HepG2 (cell line): ENCODE measurements at regions not wholly inside any gene's neighbourhood (a gene's known extent, or its start where the extent isn't known, plus 50 kb on each side); places are given as distances from the start of the nearest gene placed in this dataset.
A peak's percentile ranks its signal among the peaks of the same experiment; 100 is the strongest.
"Not testable (repeated sequence)": the region's sequence is repeated elsewhere in the genome, so short reads cannot be mapped to it uniquely, and the experiment has no call there.

Experiments
- ATAC-seq: fragments of 200-7000 bp; cut with Tn5 transposase; 3 replicates; pipeline ENCODE4 v1.9.1; 2020; ENCODE audit warnings: mild to moderate bottlenecking, moderate library complexity
- BruUV-seq: library from RNA; stranded (reverse); fragments of 400-500 nt; replicated peaks from 2 replicates; lab custom pipeline; 2021; lab: Mats Ljungman, UMichigan
- CTCF ChIA-PET: fragments of 300-600 bp; formaldehyde crosslinking; extraction: SDS; loops from one replicate; lab custom pipeline; 2021; ENCODE audit warnings: low total read pairs, inconsistent platforms, low intra/inter-chr PET ratio; lab: Yijun Ruan, JAX
- POLR2A ChIA-PET: fragments of 350-600 bp; sonication (Branson Sonifier 250); formaldehyde crosslinking; loops from one replicate; lab custom pipeline; 2020; ENCODE audit warnings: antibody characterized with exemption, inconsistent platforms; lab: Yijun Ruan, JAX
- DNase-seq: peaks from one replicate; pipeline ENCODE4 v3.0.0-alpha.2; 2015; ENCODE audit warnings: low spot score
- FAIRE-seq: peaks from 3 replicates; lab custom pipeline; 2011; peaks lifted over from hg19 to GRCh38; lab: Jason Lieb, UNC
- H2AFZ ChIP-seq: one replicate; pipeline ENCODE4 v1.6.1; 2011; ENCODE audit warnings: low read length, inconsistent platforms
- H3K27ac ChIP-seq: fragments of 300-600 bp; 3 replicates; pipeline ENCODE4 v1.8.0; 2011; ENCODE audit warnings: mixed run types, mild to moderate bottlenecking, mixed read lengths, low read length, inconsistent platforms; ENCODE audit not compliant: insufficient read depth; ENCODE audit errors: extremely low read length
- H3K27me3 ChIP-seq, 2 experiments: fragments of 200-600 bp in 1 of 2; 2 replicates in 1 of 2; 3 replicates in 1 of 2; pipeline versions ENCODE4 v1.6.0 to v1.8.0; 2011; ENCODE audit warnings: low read length in 2 of 2, mild to moderate bottlenecking in 2 of 2, moderate library complexity in 2 of 2, inconsistent platforms in 1 of 2; ENCODE audit not compliant: insufficient read depth in 2 of 2, control insufficient read depth in 1 of 2
- H3K36me3 ChIP-seq, 2 experiments: fragments of 200-600 bp in 1 of 2; replicated peaks in 1 of 2; 2 replicates in 1 of 2; 3 replicates in 1 of 2; pipeline versions ENCODE4 v1.5.1 to v1.8.0; 2011; ENCODE audit warnings: low read length in 2 of 2, inconsistent platforms in 1 of 2; ENCODE audit not compliant: insufficient read depth in 2 of 2, control insufficient read depth in 1 of 2
- H3K4me1 ChIP-seq: 2 replicates; pipeline ENCODE4 v1.5.1; 2012; ENCODE audit warnings: low read length, inconsistent platforms; ENCODE audit not compliant: insufficient read depth
- H3K4me2 ChIP-seq: 2 replicates; pipeline ENCODE4 v1.6.0; 2011; ENCODE audit warnings: low read depth, low read length, inconsistent platforms
- H3K4me3 ChIP-seq, 3 experiments: fragments of 200-600 bp in 1 of 3; sonication (generic), shearing (Covaris generic) in 1 of 3; replicated peaks in 1 of 3; 2 replicates each; pipeline ENCODE4 v1.5.1; 2011 to 2016; ENCODE audit warnings: low read length in 3 of 3, inconsistent platforms in 2 of 3, low read depth in 2 of 3, mild to moderate bottlenecking in 2 of 3, control low read depth in 1 of 3, mixed read lengths in 1 of 3; ENCODE audit not compliant: insufficient read depth in 1 of 3
- H3K79me2 ChIP-seq: one replicate; pipeline ENCODE4 v1.6.1; 2011; ENCODE audit warnings: low read length, inconsistent platforms; ENCODE audit not compliant: insufficient read depth
- H3K9ac ChIP-seq: 2 replicates; pipeline ENCODE4 v1.6.0; 2011; ENCODE audit warnings: mild to moderate bottlenecking, low read depth, low read length, inconsistent platforms; ENCODE audit not compliant: insufficient read depth
- H3K9me3 ChIP-seq: 2 replicates; pipeline ENCODE4 v1.5.1; 2012; ENCODE audit warnings: mild to moderate bottlenecking, low read length
- H4K20me1 ChIP-seq: 2 replicates; pipeline ENCODE4 v1.6.0; 2011; ENCODE audit warnings: inconsistent platforms, mild to moderate bottlenecking, low read length, moderate library complexity; ENCODE audit not compliant: insufficient read depth
- FOXM1 ChIP-seq: sonication (generic); formaldehyde crosslinking; IDR thresholded peaks from 2 replicates; pipeline ENCODE4 v1.5.0; 2020; ENCODE audit warnings: missing genetic modification reagents
- SRF ChIP-seq: IDR thresholded peaks from 2 replicates; pipeline ENCODE4 v1.6.1; 2011; ENCODE audit warnings: mild to moderate bottlenecking, low read depth, low read length, moderate library complexity
- ZFP36 ChIP-seq: fragments of 150-350 bp; IDR thresholded peaks from 2 replicates; pipeline ENCODE4 v1.6.1; 2018; ENCODE audit warnings: borderline replicate concordance, low read length, low read depth; ENCODE audit not compliant: partially characterized antibody
- ZNF331 ChIP-seq: sonication (generic); formaldehyde crosslinking; IDR thresholded peaks from 2 replicates; pipeline ENCODE4 v1.4.0; 2020; ENCODE audit warnings: missing genetic modification reagents
- WGBS: methylation state at CpG from one replicate; pipeline ENCODE4 v1.1.6; 2017; ENCODE audit warnings: low lambda C conversion rate; 5-methylcytosine and 5-hydroxymethylcytosine counted together
- in situ Hi-C: cut with HindIII; loops from 2 replicates; pipeline ENCODE4 v1.10.0; 2017; ENCODE audit warnings: low pct_unique_long_range_greater_than_20kb; ENCODE audit not compliant: extremely low pct_ligation_motif_present
- intact Hi-C: fragments of 100-400 bp; cut with micrococcal nuclease; formaldehyde crosslinking; loops from one replicate; pipeline ENCODE4 v1.10.0; 2022; ENCODE audit not compliant: unreplicated experiment
- TF ChIP-seq, protein P1 (sequence below): sonication (generic); formaldehyde crosslinking; IDR thresholded peaks from 2 replicates; pipeline ENCODE4 v1.5.0; 2020; ENCODE audit warnings: mild to moderate bottlenecking, missing genetic modification reagents, borderline replicate concordance

DNA sequence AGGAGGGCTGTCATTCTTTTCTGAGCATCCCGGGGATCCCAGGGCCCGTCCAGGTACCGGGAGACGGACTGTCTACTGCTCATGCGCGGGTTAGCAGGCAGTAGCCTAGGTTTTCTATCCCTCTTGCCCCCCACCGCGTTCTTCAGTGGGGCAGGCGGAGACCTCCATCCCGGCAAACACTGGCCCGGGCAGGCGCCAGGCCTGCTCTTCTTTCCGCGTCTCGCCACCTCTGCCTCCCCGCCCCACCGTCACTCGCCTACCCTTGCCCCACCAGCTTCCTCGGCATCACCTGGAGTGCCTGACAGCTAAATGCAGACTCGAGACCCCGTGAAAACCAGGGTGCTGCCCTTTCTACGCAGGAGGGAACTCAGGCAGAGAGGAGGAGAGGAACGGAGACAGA is 1937.7 kb upstream of the DEFB115 start (continued):
- TF ChIP-seq, protein P1, sequence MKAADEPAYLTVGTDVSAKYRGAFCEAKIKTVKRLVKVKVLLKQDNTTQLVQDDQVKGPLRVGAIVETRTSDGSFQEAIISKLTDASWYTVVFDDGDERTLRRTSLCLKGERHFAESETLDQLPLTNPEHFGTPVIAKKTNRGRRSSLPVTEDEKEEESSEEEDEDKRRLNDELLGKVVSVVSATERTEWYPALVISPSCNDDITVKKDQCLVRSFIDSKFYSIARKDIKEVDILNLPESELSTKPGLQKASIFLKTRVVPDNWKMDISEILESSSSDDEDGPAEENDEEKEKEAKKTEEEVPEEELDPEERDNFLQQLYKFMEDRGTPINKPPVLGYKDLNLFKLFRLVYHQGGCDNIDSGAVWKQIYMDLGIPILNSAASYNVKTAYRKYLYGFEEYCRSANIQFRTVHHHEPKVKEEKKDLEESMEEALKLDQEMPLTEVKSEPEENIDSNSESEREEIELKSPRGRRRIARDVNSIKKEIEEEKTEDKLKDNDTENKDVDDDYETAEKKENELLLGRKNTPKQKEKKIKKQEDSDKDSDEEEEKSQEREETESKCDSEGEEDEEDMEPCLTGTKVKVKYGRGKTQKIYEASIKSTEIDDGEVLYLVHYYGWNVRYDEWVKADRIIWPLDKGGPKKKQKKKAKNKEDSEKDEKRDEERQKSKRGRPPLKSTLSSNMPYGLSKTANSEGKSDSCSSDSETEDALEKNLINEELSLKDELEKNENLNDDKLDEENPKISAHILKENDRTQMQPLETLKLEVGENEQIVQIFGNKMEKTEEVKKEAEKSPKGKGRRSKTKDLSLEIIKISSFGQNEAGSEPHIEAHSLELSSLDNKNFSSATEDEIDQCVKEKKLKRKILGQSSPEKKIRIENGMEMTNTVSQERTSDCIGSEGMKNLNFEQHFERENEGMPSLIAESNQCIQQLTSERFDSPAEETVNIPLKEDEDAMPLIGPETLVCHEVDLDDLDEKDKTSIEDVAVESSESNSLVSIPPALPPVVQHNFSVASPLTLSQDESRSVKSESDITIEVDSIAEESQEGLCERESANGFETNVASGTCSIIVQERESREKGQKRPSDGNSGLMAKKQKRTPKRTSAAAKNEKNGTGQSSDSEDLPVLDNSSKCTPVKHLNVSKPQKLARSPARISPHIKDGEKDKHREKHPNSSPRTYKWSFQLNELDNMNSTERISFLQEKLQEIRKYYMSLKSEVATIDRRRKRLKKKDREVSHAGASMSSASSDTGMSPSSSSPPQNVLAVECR: no peak
- no peak for TF ChIP-seq SRF
- no peak for TF ChIP-seq FOXM1 (CRISPR knock-in tag)
- no peak for TF ChIP-seq ZFP36
- no peak for TF ChIP-seq ZNF331 (CRISPR knock-in tag)
- TF ChIP-seq, all 625 proteins: peak for 0

DNA sequence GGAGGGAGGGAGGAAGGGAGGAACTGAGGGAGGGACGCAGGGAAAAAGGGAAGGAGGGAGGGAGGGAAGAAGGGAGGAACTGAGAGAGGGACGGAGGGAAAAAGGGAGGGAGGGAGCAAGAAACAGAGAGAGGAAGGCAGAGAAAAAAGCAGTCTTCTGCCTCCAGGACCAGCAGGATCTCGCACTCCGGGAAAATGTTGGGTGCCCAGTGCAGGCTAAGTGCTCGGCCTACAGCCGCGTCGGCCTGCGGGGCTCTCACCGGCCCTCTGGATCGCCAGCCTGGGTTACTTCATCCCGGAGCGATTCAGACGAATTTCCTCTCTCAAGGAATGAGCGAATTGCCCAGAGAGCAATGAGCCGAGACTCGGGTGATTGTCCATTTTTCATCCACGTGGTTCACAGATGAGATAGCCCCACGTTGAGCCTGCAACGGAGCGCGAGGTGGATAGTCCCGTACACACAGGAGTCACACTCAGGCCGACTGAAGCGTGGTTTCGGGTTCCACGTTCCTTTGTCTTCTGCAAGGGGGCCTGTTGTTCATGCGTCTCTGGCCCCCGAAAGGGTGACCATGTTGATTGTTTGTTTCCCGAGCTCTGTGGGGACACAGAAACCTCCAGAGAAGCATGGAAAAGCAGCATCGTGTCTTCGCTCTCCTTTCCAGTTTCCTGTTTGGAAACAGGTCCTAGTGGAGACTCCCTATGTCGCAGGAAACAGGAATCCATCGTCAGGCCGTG is 1937.1 kb upstream of the DEFB115 start:
- in situ Hi-C loops: not testable (repeated sequence)

GRCh38 chr20:29323631-29324515 is 1933.6 kb upstream of the DEFB115 start:
- H4K20me1 ChIP-seq, H3K4me2 ChIP-seq, H3K27me3 ChIP-seq, CTCF ChIA-PET, BruUV-seq, ATAC-seq, POLR2A ChIA-PET, in situ Hi-C loops, FAIRE-seq, H3K4me3 ChIP-seq, H3K9ac ChIP-seq, DNase-seq, H3K4me1 ChIP-seq, H3K79me2 ChIP-seq, H3K27ac ChIP-seq, H3K36me3 ChIP-seq, H2AFZ ChIP-seq, intact Hi-C loops: not testable (repeated sequence)
- peaks cover 36% of the 10 kb centered on the region for H3K9me3 ChIP-seq
- WGBS: 45% methylated on average over 18 of the region's 37 CpGs

More for the DNA sequence above, 1937.1 kb upstream of the DEFB115 start:
- H3K9ac ChIP-seq, H3K79me2 ChIP-seq, FAIRE-seq, BruUV-seq, H3K36me3 ChIP-seq, DNase-seq, H3K4me1 ChIP-seq, CTCF ChIA-PET, H4K20me1 ChIP-seq, H3K4me3 ChIP-seq, H3K27ac ChIP-seq, POLR2A ChIA-PET, intact Hi-C loops, ATAC-seq, H2AFZ ChIP-seq, H3K27me3 ChIP-seq: not testable (repeated sequence)
- 26% methylated on average over 35 of the region's 35 CpGs for WGBS
- Histone ChIP-seq H3K9me3 (peaks cover 21% of the 10 kb centered on the region), H3K4me2 (peak overlapping the region; percentile 3; the same call in 1 of the 2 replicates)
